Epithelial cell of prostate (primary cell): ENCODE measurements at regions not wholly inside any gene's neighbourhood (a gene's known extent, or its start where the extent isn't known, plus 50 kb on each side); places are given as distances from the start of the nearest gene placed in this dataset.
"Not testable (repeated sequence)": the region's sequence is repeated elsewhere in the genome, so short reads cannot be mapped to it uniquely, and the experiment has no call there.

Experiments used
- DNase-seq: peaks from one replicate; pipeline ENCODE4 v3.0.0-alpha.2; 2011; ENCODE audit warnings: low read depth, low spot score
- H3K27ac ChIP-seq: fragments of 450-650 bp; 2 replicates; pipeline ENCODE4 v1.5.1; 2017; ENCODE audit warnings: mild to moderate bottlenecking

DNA sequence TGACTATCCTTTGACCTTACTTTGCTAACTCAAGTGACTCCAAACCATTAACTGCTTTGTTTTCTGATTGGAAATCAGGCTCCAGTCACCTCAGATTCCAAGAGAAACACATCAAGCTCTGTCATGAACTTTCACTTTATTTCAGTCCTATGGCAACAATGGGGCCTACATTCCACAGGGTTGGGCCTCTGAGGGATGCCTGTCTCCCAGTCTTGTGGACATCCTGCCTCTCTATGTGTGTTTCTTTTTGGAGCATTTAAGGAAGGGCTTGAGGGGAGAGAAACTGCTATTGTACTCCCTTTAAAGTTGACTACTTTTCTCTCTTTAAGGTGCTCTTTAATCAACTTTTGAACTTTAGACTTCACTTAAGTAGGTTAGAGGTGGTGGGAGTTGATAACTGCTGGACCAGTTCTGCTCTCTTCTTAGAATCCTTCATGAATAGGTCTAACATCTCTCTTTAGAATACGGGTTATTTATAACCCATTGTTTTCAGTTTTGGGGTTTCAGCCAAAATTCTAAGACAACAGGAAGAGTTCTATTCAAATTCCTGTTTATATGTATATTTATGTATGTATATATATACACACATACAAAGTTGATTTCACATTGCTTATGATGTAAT lies 274.3 kb upstream of the NR3C2 start:
- no peak overlapping the region for H3K27ac ChIP-seq
- no peak for DNase-seq

GRCh38 chr4:148704291-148704690 lies 262.1 kb upstream of the NR3C2 start:
- no peak overlapping the region for H3K27ac ChIP-seq
- no peak for DNase-seq

DNA sequence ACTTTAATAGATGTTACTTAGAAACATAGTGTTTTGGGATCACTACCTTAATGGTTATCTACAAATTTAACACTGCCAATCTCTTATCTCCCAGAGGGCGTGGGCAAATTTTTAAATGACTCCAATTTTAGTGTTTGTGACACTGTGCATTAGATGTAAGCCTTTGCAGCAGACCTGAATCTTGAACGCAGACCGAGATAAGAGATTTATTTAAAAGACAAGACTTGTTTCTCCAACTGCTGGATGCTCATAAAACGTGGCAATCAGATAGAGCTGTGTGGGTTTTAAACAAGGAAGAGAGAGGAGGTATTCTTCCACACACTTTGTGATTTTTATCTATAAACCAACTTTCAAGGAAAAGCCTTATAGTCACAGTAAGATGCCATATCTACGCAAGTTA lies 252.5 kb upstream of the NR3C2 start:
- no peak for DNase-seq
- H3K27ac ChIP-seq: no peak overlapping the region

DNA sequence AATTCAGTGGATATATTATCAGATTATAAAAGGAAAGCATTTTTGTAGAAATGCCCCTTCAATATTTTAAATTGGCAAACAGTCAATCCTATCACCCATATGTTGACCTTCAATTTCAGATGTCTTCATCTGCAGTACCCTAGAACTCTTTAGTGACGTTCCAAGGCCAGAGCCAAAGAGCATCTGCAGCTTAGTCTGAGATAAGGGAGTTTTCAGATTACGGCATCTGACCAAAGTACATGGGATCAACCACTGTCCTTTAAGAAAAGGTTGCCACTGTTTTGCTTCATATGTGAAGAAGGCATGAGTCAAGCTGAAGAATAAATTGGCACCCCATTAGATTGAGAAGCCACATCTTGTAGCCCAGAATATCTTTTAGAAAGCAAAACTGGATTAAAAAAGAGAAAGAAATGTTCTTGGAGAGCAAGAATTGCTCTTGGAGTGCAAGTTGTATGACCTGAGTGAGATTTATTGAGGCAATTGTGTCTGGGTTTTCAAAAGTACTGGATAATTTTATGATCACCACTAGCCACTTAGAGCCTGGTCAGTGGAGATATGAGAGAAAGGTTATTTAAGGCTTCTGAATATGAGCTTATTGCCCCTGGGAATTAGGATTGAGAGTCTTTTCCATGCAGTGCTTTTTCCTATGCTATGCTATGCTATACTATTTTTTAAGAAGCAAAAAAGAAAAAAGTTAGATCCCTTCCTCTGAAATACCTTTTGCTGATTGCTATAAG lies 251.9 kb upstream of the NR3C2 start:
- no peak overlapping the region for H3K27ac ChIP-seq
- no peak for DNase-seq

GRCh38 chr4:148692242-148692641 lies 250.0 kb upstream of the NR3C2 start:
- H3K27ac ChIP-seq: no peak overlapping the region
- DNase-seq: no peak

GRCh38 chr4:148686449-148686848 lies 244.2 kb upstream of the NR3C2 start:
- DNase-seq: no peak
- H3K27ac ChIP-seq: no peak overlapping the region

GRCh38 chr4:148684638-148685037 lies 242.4 kb upstream of the NR3C2 start:
- no peak overlapping the region for H3K27ac ChIP-seq
- DNase-seq: no peak

GRCh38 chr4:148680884-148681283 lies 238.7 kb upstream of the NR3C2 start:
- DNase-seq: no peak
- no peak overlapping the region for H3K27ac ChIP-seq

DNA sequence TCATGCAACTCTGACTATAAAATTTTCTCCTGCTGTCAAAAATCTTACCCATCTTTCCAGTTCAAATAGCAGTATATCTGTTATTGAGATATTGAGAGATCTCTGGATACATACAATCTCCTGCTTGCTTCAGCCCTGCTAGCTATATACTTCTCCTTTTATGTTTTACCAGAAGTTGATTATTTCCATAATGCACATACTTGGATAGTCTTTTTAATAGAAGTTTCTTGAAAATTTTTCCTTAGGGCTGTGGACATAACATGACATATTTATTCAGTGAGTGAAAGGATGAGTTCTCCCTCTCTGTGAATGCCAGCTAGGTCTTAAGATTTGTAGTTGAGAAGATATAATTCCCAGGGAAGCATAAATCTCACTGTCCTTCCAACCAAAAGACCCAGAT lies 234.1 kb upstream of the NR3C2 start:
- no peak for DNase-seq
- H3K27ac ChIP-seq: no peak overlapping the region

GRCh38 chr4:148674876-148675275 lies 232.7 kb upstream of the NR3C2 start:
- DNase-seq: no peak
- no peak overlapping the region for H3K27ac ChIP-seq

DNA sequence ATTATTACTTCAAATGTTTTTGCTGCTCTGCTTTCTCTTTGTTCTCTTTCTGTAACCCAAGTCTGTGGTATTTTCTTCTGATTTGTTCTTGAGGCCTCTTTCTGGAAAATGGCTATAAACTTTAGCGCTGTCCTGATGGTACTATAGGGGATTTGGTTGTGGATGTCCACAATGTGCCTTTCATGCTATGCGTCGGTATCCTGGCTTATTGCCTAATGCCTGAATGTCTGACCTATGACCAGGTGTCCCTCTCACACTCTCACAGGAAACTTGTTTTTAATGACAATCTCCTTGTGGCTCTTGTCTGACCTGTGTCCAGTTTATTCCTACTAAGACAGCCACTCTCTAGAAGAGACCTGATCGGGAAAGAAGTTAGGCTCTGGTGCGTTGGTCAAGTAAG lies 222.4 kb upstream of the NR3C2 start:
- DNase-seq: no peak
- no peak overlapping the region for H3K27ac ChIP-seq

DNA sequence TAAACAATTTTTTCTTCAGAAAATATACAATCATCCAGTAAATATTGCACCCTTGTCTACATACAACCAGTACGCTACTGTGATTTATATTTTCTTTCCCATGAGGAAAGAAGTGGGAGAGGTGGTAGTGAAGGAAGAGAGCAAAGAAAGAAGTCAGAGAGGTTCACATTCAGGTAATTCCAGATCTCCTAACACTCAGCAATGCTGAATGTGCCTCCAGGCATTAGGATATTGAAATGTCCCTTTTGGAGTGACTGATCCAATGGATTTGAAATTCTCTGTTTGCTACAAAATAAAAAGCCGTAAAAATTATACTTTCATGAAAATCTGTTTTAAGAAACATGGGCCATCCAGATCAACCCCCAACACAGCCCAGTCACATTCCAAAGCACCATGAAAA lies 211.9 kb upstream of the NR3C2 start:
- H3K27ac ChIP-seq: no peak overlapping the region
- no peak for DNase-seq

- no peak overlapping the region for H3K27ac ChIP-seq
- no peak for DNase-seq
Measured at GRCh38 chr4:148653681-148654080, 211.5 kb upstream of the NR3C2 start.

- H3K27ac ChIP-seq: no peak overlapping the region
- DNase-seq: no peak
Measured at GRCh38 chr4:148651991-148652390, 209.8 kb upstream of the NR3C2 start.

DNA sequence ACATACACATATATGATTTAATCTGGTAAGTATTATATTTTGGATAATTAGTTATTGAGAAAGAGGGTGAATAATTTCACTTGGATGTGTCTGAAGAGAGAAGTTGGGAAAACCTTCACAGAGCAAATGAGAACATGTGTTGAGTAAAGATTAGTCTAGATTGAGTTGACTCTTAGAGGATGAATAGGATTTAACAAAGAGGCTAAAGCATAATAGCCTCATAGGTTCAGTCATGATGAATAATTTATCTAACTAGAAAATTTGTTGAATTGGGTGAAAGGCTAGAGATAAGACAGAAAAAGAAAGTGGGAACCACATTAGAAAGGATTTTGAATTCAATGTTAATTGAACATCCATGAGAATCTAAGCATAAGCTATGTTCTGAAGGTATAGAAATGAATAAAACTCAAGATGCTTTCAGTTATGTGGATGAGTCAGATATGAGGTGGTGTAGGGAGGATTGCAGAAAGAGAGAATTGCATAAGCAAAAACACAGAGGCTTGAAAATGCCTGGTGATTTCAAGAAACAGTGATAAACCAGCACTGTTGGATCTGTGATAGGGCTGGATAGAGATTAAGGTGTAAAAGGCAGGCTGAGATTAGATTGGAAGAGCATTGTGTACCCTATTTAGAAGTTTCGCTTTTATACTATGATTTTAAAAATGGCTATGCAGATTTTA lies 207.6 kb upstream of the NR3C2 start:
- H3K27ac ChIP-seq: no peak overlapping the region
- no peak for DNase-seq

DNA sequence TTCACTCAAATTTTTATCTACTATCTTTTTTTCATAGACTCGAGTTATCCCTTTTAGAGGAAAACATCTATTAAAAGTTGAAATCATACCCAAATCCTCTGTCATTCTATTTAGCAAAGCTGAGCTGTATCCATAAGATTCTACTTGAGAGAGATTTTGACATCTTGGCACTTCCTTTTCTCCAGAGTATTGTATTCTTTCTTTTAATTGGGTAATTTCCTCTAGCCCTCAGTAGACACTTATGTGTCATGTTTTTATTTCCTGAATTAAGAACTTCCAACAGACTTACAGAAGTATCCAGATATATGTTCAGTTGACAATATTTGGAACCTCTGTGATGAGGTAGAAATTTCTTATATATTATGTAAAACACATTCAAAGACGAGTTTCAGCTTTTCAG lies 201.6 kb upstream of the NR3C2 start:
- DNase-seq: no peak
- H3K27ac ChIP-seq: no peak overlapping the region

DNA sequence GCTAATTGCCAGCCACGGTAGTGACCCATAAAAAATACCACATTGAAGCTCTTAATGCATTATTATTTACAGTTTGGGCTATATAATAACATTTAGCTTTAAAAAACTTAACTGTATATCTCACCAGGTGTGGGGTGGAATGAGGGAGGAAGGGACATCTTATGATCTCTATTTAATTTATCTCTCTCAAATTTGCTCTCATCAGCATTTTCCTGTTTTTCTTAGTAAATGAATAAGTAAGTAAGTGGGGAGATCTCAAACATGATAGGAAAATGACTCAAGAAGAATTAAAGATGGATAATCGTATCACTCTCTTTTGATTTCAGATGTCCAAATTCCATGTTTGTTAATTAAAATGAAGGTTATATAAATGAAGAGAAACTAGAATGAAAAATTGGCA lies 200.7 kb upstream of the NR3C2 start:
- no peak for DNase-seq

DNA sequence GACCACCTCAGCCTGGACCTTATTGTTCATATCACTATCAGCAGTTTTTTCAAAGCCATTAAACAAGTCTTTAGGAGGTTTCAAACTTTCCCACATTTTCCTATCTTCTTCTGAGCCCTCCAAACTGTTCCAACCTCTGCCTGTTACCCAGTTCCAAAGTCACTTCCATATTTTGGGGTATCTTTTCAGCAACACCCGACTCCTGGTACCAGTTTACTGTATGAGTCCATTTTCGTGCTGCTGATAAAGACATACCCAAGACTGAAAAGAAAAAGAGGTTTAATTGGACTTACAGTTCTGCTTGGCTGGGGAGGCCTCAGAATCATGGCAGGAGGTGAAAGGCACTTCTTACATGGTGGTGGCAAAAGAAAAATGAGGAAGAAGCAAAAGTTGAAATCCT lies 195.9 kb upstream of the NR3C2 start:
- DNase-seq, H3K27ac ChIP-seq: not testable (repeated sequence)

More for the DNA sequence above, 200.7 kb upstream of the NR3C2 start:
- no peak overlapping the region for H3K27ac ChIP-seq

DNA sequence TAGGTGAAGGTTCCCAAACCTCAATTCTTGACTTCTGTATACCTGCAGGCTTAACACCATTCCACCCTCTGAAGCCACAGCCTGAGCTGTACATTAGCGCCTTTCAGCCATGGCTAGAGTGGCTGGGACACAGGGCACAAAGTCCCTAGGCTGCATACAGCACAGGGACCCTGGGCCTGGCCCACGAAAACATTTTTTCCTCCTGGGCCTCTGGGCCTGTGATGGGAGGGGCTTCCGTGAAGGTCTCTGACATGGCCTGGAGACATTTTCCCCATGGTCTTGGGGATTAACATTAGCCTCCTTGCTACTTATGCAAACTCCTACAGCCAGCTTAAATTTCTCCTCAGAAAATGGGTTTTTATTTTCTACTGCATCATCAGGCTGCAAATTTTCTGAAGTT lies 195.2 kb upstream of the NR3C2 start:
- H3K27ac ChIP-seq, DNase-seq: not testable (repeated sequence)

DNA sequence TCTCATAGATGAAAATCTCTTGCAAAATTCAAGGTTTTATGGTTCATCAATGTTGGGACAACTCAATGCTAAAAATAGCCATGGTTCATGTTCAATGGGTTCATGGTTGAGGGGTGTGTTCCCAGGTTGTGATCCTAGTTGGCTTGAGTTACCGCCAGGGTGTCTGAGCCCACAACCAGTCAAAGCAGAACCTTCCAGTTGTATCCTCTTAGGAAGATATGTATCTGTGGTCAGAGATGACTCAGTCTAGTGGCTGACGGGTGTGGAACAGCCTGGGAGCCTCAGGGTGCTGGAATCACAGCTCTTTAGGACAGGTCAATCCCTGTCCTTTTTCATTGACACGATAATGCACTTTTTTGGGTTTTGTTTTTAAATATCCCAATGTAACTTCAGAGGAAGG lies 192.3 kb upstream of the NR3C2 start:
- H3K27ac ChIP-seq: no peak overlapping the region
- DNase-seq: peak; percentile 24

- no peak for DNase-seq
Measured at GRCh38 chr4:148633720-148634119, 191.5 kb upstream of the NR3C2 start.

GRCh38 chr4:148632476-148632875 lies 190.3 kb upstream of the NR3C2 start:
- no peak overlapping the region for H3K27ac ChIP-seq
- no peak for DNase-seq

More at GRCh38 chr4:148633720-148634119, 191.5 kb upstream of the NR3C2 start:
- no peak overlapping the region for H3K27ac ChIP-seq
